K562 (cell line): ENCODE measurements at regions not wholly inside any gene's neighbourhood (a gene's known extent, or its start where the extent isn't known, plus 50 kb on each side); places are given as distances from the start of the nearest gene placed in this dataset.

Experiments used
- BHLHE40 ChIP-seq: IDR thresholded peaks from 2 replicates; pipeline ENCODE4 v1.6.1; 2011; ENCODE audit warnings: low read length, improper control_type of control experiment
- DDX20 ChIP-seq: fragments of 450-650 bp; IDR thresholded peaks from 2 replicates; pipeline ENCODE4 v1.6.1; 2016; ENCODE audit warnings: missing genetic modification characterization, low read depth, mild to moderate bottlenecking, missing compliant biosample characterization, moderate library complexity
- FOS ChIP-seq: IDR thresholded peaks from 3 replicates; pipeline ENCODE4 v1.6.1; 2011; ENCODE audit not compliant: insufficient read length; ENCODE audit errors: extremely low read depth
- MAFK ChIP-seq: IDR thresholded peaks from 2 replicates; pipeline ENCODE4 v1.6.1; 2011; ENCODE audit warnings: low read length, improper control_type of control experiment
- OTX1 ChIP-seq: fragments of 450-650 bp; formaldehyde crosslinking; IDR thresholded peaks from 2 replicates; pipeline ENCODE4 v1.4.0; 2022; ENCODE audit warnings: mild to moderate bottlenecking
- POLR2B ChIP-seq: fragments of 450-650 bp; IDR thresholded peaks from 2 replicates; pipeline ENCODE4 v1.6.1; 2018; ENCODE audit warnings: low read depth; ENCODE audit not compliant: partially characterized antibody
- PRPF4 ChIP-seq: fragments of 200-400 bp; formaldehyde crosslinking; IDR thresholded peaks from one replicate; pipeline ENCODE4 v1.6.1; 2017; ENCODE audit warnings: low read length, low read depth, mild to moderate bottlenecking; ENCODE audit not compliant: insufficient read depth, poor library complexity, severe bottlenecking
- SETDB1 ChIP-seq: IDR thresholded peaks from one replicate; pipeline ENCODE4 v1.6.1; 2012; ENCODE audit warnings: low read length, control low read depth, inconsistent platforms
- TF ChIP-seq, protein P1 (sequence below), 3 experiments: IDR thresholded peaks in 2 of 3; conservative IDR thresholded peaks in 1 of 3; 2 replicates each; pipeline ENCODE4 v1.5.1; 2011 to 2012; ENCODE audit warnings: low read length in 3 of 3, mild to moderate bottlenecking in 3 of 3, control low read depth in 2 of 3, improper control_type of control experiment in 1 of 3, inconsistent platforms in 1 of 3, low read depth in 1 of 3, mixed read lengths in 1 of 3, moderate library complexity in 1 of 3; ENCODE audit not compliant: insufficient read depth in 2 of 3
- TF ChIP-seq, protein P2 (sequence below): fragments of 450-650 bp; IDR thresholded peaks from 2 replicates; pipeline ENCODE4 v1.7.1; 2018; ENCODE audit warnings: mild to moderate bottlenecking, low read depth; ENCODE audit not compliant: partially characterized antibody
- TF ChIP-seq, protein P3 (sequence below): sonication (generic); formaldehyde crosslinking; IDR thresholded peaks from 2 replicates; pipeline ENCODE4 v1.8.1; 2022; ENCODE audit warnings: missing genetic modification reagents

DNA sequence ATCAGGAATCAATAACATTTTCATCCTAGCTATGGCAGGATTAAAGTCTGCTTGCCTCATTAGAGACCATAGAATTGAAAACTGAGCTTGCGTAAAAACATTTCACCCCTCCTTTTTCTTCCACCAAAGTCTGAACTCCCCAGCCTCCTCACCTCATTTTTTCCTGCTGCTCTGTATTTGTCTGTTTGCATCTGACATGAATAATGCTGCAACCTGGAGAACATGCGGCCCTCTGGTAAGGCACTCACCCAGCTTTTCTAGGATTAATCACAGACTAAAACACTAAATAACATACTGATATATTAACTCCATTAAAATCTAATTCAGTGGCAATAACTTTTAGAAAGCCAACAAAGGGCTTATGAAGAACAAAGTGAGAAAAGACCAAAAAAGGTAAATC, 677.7 kb upstream of the NRSN1 start:
- no peak for TF ChIP-seq BHLHE40
- no peak for TF ChIP-seq MAFK
- TF ChIP-seq, protein P1, sequence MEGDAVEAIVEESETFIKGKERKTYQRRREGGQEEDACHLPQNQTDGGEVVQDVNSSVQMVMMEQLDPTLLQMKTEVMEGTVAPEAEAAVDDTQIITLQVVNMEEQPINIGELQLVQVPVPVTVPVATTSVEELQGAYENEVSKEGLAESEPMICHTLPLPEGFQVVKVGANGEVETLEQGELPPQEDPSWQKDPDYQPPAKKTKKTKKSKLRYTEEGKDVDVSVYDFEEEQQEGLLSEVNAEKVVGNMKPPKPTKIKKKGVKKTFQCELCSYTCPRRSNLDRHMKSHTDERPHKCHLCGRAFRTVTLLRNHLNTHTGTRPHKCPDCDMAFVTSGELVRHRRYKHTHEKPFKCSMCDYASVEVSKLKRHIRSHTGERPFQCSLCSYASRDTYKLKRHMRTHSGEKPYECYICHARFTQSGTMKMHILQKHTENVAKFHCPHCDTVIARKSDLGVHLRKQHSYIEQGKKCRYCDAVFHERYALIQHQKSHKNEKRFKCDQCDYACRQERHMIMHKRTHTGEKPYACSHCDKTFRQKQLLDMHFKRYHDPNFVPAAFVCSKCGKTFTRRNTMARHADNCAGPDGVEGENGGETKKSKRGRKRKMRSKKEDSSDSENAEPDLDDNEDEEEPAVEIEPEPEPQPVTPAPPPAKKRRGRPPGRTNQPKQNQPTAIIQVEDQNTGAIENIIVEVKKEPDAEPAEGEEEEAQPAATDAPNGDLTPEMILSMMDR (IDR thresholded peaks at IDR 0.05 in 2 of 3, conservative IDR thresholded peaks at IDR 0.05 in 1 of 3; ENCODE audit: insufficient read depth in 2 of 3, low read depth in 1 of 3, low read length in 3 of 3): no peak
- TF ChIP-seq DDX20 (tag): no peak
- no peak for TF ChIP-seq SETDB1
- TF ChIP-seq, protein P2, sequence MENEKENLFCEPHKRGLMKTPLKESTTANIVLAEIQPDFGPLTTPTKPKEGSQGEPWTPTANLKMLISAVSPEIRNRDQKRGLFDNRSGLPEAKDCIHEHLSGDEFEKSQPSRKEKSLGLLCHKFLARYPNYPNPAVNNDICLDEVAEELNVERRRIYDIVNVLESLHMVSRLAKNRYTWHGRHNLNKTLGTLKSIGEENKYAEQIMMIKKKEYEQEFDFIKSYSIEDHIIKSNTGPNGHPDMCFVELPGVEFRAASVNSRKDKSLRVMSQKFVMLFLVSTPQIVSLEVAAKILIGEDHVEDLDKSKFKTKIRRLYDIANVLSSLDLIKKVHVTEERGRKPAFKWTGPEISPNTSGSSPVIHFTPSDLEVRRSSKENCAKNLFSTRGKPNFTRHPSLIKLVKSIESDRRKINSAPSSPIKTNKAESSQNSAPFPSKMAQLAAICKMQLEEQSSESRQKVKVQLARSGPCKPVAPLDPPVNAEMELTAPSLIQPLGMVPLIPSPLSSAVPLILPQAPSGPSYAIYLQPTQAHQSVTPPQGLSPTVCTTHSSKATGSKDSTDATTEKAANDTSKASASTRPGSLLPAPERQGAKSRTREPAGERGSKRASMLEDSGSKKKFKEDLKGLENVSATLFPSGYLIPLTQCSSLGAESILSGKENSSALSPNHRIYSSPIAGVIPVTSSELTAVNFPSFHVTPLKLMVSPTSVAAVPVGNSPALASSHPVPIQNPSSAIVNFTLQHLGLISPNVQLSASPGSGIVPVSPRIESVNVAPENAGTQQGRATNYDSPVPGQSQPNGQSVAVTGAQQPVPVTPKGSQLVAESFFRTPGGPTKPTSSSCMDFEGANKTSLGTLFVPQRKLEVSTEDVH: no peak
- no peak for TF ChIP-seq FOS
- TF ChIP-seq OTX1 (CRISPR knock-in tag): no peak
- TF ChIP-seq POLR2B: no peak
- no peak for TF ChIP-seq PRPF4
- TF ChIP-seq, protein P3, sequence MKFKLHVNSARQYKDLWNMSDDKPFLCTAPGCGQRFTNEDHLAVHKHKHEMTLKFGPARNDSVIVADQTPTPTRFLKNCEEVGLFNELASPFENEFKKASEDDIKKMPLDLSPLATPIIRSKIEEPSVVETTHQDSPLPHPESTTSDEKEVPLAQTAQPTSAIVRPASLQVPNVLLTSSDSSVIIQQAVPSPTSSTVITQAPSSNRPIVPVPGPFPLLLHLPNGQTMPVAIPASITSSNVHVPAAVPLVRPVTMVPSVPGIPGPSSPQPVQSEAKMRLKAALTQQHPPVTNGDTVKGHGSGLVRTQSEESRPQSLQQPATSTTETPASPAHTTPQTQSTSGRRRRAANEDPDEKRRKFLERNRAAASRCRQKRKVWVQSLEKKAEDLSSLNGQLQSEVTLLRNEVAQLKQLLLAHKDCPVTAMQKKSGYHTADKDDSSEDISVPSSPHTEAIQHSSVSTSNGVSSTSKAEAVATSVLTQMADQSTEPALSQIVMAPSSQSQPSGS (CRISPR knock-in tag): no peak
